ENCODE measurements at regions not wholly inside any gene's neighbourhood (a gene's known extent, or its start where the extent isn't known, plus 50 kb on each side); places are given as distances from the start of the nearest gene placed in this dataset.

GRCh38 chr2:125710561-125710960, 945.4 kb upstream of the GYPC start:
- Histone ChIP-seq H3K36me3 (ENCODE audit: low read depth, missing control alignments) (no peaks in the 10 kb centered on the region), H3K9me3 (no peaks in the 10 kb centered on the region), H3K27ac (no peak overlapping the region), H3K27me3 (no peaks in the 10 kb centered on the region), H3K4me3 (no peak overlapping the region), H3K4me1 (no peaks in the 10 kb centered on the region)
- intact Hi-C loops (cut with DNase I; ENCODE audit: low total_unique reads): no loop called here
- no peak for TF ChIP-seq POLR2A (IDR thresholded peaks at IDR 0.05)
- no peak for TF ChIP-seq CTCF (IDR thresholded peaks at IDR 0.05)
- WGBS, 2 donors: 74 to 79% methylated on average over 6 of the region's 6 CpGs
- DNase-seq: no peak

- Histone ChIP-seq H3K36me3 (ENCODE audit: low read depth, missing control alignments) (no peaks in the 10 kb centered on the region), H3K27me3 (no peaks in the 10 kb centered on the region), H3K4me1 (no peaks in the 10 kb centered on the region), H3K4me3 (no peak overlapping the region), H3K9me3 (no peaks in the 10 kb centered on the region), H3K27ac (no peak overlapping the region)
- DNase-seq: no peak
- intact Hi-C loops (cut with DNase I; ENCODE audit: low total_unique reads): no loop called here
- WGBS, 2 donors: 59 to 88% methylated on average over 1 of the region's 1 CpG
- TF ChIP-seq CTCF (IDR thresholded peaks at IDR 0.05) (no peak), POLR2A (IDR thresholded peaks at IDR 0.05) (no peak)
Measured at GRCh38 chr2:125711075-125711474, 944.9 kb upstream of the GYPC start.

- TF ChIP-seq CTCF (IDR thresholded peaks at IDR 0.05) (no peak), POLR2A (IDR thresholded peaks at IDR 0.05) (no peak)
- Histone ChIP-seq H3K27me3 (no peaks in the 10 kb centered on the region), H3K36me3 (ENCODE audit: low read depth, missing control alignments) (no peaks in the 10 kb centered on the region), H3K4me1 (no peaks in the 10 kb centered on the region), H3K4me3 (no peak overlapping the region), H3K9me3 (no peaks in the 10 kb centered on the region), H3K27ac (no peak overlapping the region)
- intact Hi-C loops (cut with DNase I; ENCODE audit: low total_unique reads): no loop called here
- WGBS, 2 donors: 84 to 93% methylated on average over 6 of the region's 6 CpGs
- no peak for DNase-seq
Measured at GRCh38 chr2:125713533-125713932, 942.4 kb upstream of the GYPC start.

- no peaks in the 10 kb centered on the region for H3K27me3 ChIP-seq
- H3K4me3 ChIP-seq: no peak overlapping the region
- TF ChIP-seq POLR2A (IDR thresholded peaks at IDR 0.05) (no peak), CTCF (IDR thresholded peaks at IDR 0.05) (no peak)
- H3K9me3 ChIP-seq: no peaks in the 10 kb centered on the region
- intact Hi-C loops (cut with DNase I; ENCODE audit: low total_unique reads): no loop called here
- no peak overlapping the region for H3K27ac ChIP-seq
- H3K36me3 ChIP-seq (ENCODE audit: low read depth, missing control alignments): no peaks in the 10 kb centered on the region
- WGBS, 2 donors: 85 to 88% methylated on average over 3 to 14 of the region's 14 CpGs
- no peaks in the 10 kb centered on the region for H3K4me1 ChIP-seq
- DNase-seq: no peak
Measured at GRCh38 chr2:125721072-125721721, 934.8 kb upstream of the GYPC start.

GRCh38 chr2:125730921-125731320, 925.0 kb upstream of the GYPC start:
- DNase-seq: no peak

More at GRCh38 chr2:125730921-125731320, 925.0 kb upstream of the GYPC start:
- WGBS, 2 donors: 81 to 89% methylated on average over 4 of the region's 4 CpGs
- Histone ChIP-seq H3K9me3 (no peaks in the 10 kb centered on the region), H3K36me3 (ENCODE audit: low read depth, missing control alignments) (no peaks in the 10 kb centered on the region), H3K4me1 (no peaks in the 10 kb centered on the region), H3K27ac (no peak overlapping the region), H3K4me3 (no peak overlapping the region), H3K27me3 (no peaks in the 10 kb centered on the region)
- intact Hi-C loops (cut with DNase I; ENCODE audit: low total_unique reads): no loop called here
- TF ChIP-seq CTCF (IDR thresholded peaks at IDR 0.05) (no peak), POLR2A (IDR thresholded peaks at IDR 0.05) (no peak)
